Body of pancreas (tissue), 4 donors: ENCODE measurements at regions not wholly inside any gene's neighbourhood (a gene's known extent, or its start where the extent isn't known, plus 50 kb on each side); places are given as distances from the start of the nearest gene placed in this dataset.
"Not testable (repeated sequence)": the region's sequence is repeated elsewhere in the genome, so short reads cannot be mapped to it uniquely, and the experiment has no call there.

ENCODE experiments used
- ATAC-seq: fragments of 150-250 bp; one replicate; pipeline ENCODE4 v1.9.1; 2016
- DNase-seq, 4 donors: peaks; one replicate each; pipeline ENCODE4 v3.0.0-alpha.2; 2019
- H3K27ac ChIP-seq, 4 donors: fragments of 200-600 bp; sonication (generic); 1 replicate in 3 of 4; 2 replicates in 1 of 4; pipeline versions ENCODE4 v1.5.1 to v1.6.1; 2016 to 2019; ENCODE audit warnings: mild to moderate bottlenecking in 1 of 4, mixed read lengths in 1 of 4, moderate library complexity in 1 of 4
- H3K27me3 ChIP-seq, 2 donors: fragments of 200-600 bp; sonication (generic); one replicate each; pipeline ENCODE4 v1.6.0; 2016; ENCODE audit warnings: mild to moderate bottlenecking in 1 of 2
- H3K36me3 ChIP-seq, 2 donors: fragments of 200-600 bp; sonication (generic); replicated peaks in 1 of 2; 2 replicates each; pipeline ENCODE4 v1.5.1; 2016; ENCODE audit warnings: low read depth in 2 of 2; ENCODE audit not compliant: insufficient read depth in 1 of 2
- H3K4me1 ChIP-seq: fragments of 200-600 bp; sonication (generic); one replicate; pipeline ENCODE4 v1.6.0; 2016
- H3K4me3 ChIP-seq, 2 donors: fragments of 200-600 bp; sonication (generic); 1 replicate in 1 of 2; 2 replicates in 1 of 2; pipeline ENCODE4 v1.5.1; 2016 to 2019
- H3K9me3 ChIP-seq, 3 donors: fragments of 200-600 bp; sonication (generic); 1 replicate in 2 of 3; 2 replicates in 1 of 3; pipeline ENCODE4 v1.5.1; 2016
- POLR2A ChIP-seq, 3 donors: fragments of 450-650 bp; IDR thresholded peaks; one replicate each; pipeline ENCODE4 v1.6.1; 2016; ENCODE audit warnings: antibody characterized with exemption in 3 of 3, mild to moderate bottlenecking in 2 of 3
- WGBS, 2 donors: methylation state at CpG; one replicate each; pipeline ENCODE4 v1.1.5; 2017; 5-methylcytosine and 5-hydroxymethylcytosine counted together
- intact Hi-C: fragments of 100-400 bp; cut with DNase I; formaldehyde crosslinking; loops from one replicate; pipeline ENCODE4 v1.15.1; 2023
- TF ChIP-seq, protein P1 (sequence below), 7 experiments: fragments of 450-650 bp in 4 of 7; fragments of 200-600 bp in 3 of 7; sonication (generic) in 3 of 7; IDR thresholded peaks; one replicate each; pipeline ENCODE4 v1.5.1; 2016 to 2019; ENCODE audit warnings: antibody characterized with exemption in 7 of 7

GRCh38 chr5:128714551-128714950 lies 176.5 kb upstream of the FBN2 start:
- WGBS, 2 donors, result 71 to 86% methylated on average over 1 of the region's 1 CpG
- no peaks in the 10 kb centered on the region for H3K9me3 ChIP-seq

GRCh38 chr5:128722551-128722950 lies 184.5 kb upstream of the FBN2 start:
- 59 to 73% methylated on average over 1 of the region's 1 CpG for WGBS, 2 donors
- Histone ChIP-seq H3K27ac (no peak overlapping the region), H3K27me3 (no peaks in the 10 kb centered on the region), H3K36me3 (no peaks in the 10 kb centered on the region), H3K9me3 (no peaks in the 10 kb centered on the region), H3K4me1 (no peaks in the 10 kb centered on the region), H3K4me3 (no peak overlapping the region)
- ATAC-seq, result no peak
- no peak for TF ChIP-seq POLR2A (IDR thresholded peaks at IDR 0.05)
- TF ChIP-seq, protein P1, sequence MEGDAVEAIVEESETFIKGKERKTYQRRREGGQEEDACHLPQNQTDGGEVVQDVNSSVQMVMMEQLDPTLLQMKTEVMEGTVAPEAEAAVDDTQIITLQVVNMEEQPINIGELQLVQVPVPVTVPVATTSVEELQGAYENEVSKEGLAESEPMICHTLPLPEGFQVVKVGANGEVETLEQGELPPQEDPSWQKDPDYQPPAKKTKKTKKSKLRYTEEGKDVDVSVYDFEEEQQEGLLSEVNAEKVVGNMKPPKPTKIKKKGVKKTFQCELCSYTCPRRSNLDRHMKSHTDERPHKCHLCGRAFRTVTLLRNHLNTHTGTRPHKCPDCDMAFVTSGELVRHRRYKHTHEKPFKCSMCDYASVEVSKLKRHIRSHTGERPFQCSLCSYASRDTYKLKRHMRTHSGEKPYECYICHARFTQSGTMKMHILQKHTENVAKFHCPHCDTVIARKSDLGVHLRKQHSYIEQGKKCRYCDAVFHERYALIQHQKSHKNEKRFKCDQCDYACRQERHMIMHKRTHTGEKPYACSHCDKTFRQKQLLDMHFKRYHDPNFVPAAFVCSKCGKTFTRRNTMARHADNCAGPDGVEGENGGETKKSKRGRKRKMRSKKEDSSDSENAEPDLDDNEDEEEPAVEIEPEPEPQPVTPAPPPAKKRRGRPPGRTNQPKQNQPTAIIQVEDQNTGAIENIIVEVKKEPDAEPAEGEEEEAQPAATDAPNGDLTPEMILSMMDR (IDR thresholded peaks at IDR 0.05), result no peak
- no peak for DNase-seq
- intact Hi-C loops, result no loop called here

More at GRCh38 chr5:128714551-128714950, 176.5 kb upstream of the FBN2 start:
- Histone ChIP-seq H3K27me3 (no peaks in the 10 kb centered on the region), H3K36me3 (no peaks in the 10 kb centered on the region), H3K27ac (no peak overlapping the region), H3K4me3 (no peak overlapping the region), H3K4me1 (no peaks in the 10 kb centered on the region)
- TF ChIP-seq, protein P1 (IDR thresholded peaks at IDR 0.05), result no peak
- no peak for TF ChIP-seq POLR2A (IDR thresholded peaks at IDR 0.05)
- ATAC-seq, result no peak
- intact Hi-C loops, result no loop called here
- DNase-seq, result no peak

GRCh38 chr5:128730021-128730420 lies 192.0 kb upstream of the FBN2 start:
- WGBS, 2 donors, result 61 to 68% methylated on average over 2 of the region's 2 CpGs
- H3K9me3 ChIP-seq, H3K36me3 ChIP-seq, H3K27me3 ChIP-seq, ATAC-seq, H3K4me1 ChIP-seq, intact Hi-C loops, DNase-seq, H3K27ac ChIP-seq, H3K4me3 ChIP-seq: not testable (repeated sequence)

- H3K36me3 ChIP-seq, H3K9me3 ChIP-seq, H3K4me1 ChIP-seq, ATAC-seq, intact Hi-C loops, H3K4me3 ChIP-seq, H3K27me3 ChIP-seq, DNase-seq, H3K27ac ChIP-seq: not testable (repeated sequence)
- WGBS, 2 donors, result 67 to 80% methylated on average over 4 of the region's 4 CpGs
These were observed 197.6 kb upstream of the FBN2 start for GRCh38 chr5:128735656-128736055.

GRCh38 chr5:128736553-128736952 lies 198.5 kb upstream of the FBN2 start:
- no peak for TF ChIP-seq POLR2A (IDR thresholded peaks at IDR 0.05)
- DNase-seq (peak in 2 of 4 donors; percentile 5 to 11), ATAC-seq (peak; percentile 45)
- no peak overlapping the region for H3K27ac ChIP-seq
- WGBS, 2 donors, result 77% methylated on average over 1 of the region's 1 CpG
- intact Hi-C loops, result no loop called here
- no peaks in the 10 kb centered on the region for H3K36me3 ChIP-seq
- H3K4me3 ChIP-seq, result no peak overlapping the region
- H3K9me3 ChIP-seq, result no peaks in the 10 kb centered on the region
- no peaks in the 10 kb centered on the region for H3K27me3 ChIP-seq
- H3K4me1 ChIP-seq, result no peaks in the 10 kb centered on the region

DNA sequence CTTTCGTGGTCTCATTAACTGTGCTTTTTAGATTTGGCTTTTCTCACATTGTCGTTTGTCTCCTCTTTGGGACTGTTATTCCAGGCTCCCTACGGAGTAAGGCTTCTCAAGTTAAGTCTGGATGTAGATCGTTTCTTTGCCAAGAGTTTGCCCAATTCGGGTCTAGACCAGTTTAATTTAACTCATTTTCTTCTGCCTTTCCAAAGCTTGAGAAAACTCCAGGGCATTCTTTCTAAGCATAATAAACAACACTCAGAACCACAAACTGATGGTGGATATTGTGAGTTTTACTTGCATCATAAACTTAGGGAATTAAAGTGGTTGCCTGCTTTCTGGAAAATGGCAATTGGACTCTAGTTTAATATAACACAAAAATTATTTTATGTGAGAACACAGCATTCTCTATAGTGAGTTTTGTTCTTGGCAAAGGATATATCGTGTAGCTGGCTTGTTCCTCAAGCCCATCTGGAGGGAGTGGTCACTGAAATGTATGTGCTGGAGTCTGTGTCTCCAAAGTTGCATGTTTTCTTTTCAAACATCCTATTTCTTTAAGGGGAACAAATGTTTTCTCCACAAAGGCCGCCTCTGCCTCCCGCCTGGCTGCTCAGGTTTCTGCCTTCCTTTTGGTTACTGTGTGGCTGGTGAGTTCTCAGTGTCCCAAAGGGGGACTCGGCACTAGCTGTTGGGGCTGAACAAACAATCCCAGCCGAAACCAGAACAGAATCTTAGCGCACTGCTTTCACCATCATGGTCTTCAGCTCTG lies 211.3 kb upstream of the FBN2 start:
- H3K4me1 ChIP-seq, result no peaks in the 10 kb centered on the region
- no peaks in the 10 kb centered on the region for H3K27me3 ChIP-seq
- intact Hi-C loops, result no loop called here
- DNase-seq (no peak), ATAC-seq (no peak)
- no peak overlapping the region for H3K4me3 ChIP-seq
- no peaks in the 10 kb centered on the region for H3K36me3 ChIP-seq
- no peak for TF ChIP-seq POLR2A (IDR thresholded peaks at IDR 0.05)
- TF ChIP-seq, protein P1 (IDR thresholded peaks at IDR 0.05), result no peak
- WGBS, 2 donors, result 30 to 36% methylated on average over 11 of the region's 11 CpGs
- no peaks in the 10 kb centered on the region for H3K9me3 ChIP-seq
- H3K27ac ChIP-seq, result no peak overlapping the region
